Panc1 (cell line): ENCODE measurements at regions not wholly inside any gene's neighbourhood (a gene's known extent, or its start where the extent isn't known, plus 50 kb on each side); places are given as distances from the start of the nearest gene placed in this dataset.

Source experiments
- ATAC-seq: fragments of 200-7000 bp; cut with Tn5 transposase; 2 replicates; pipeline ENCODE4 v1.9.1; 2020; ENCODE audit warnings: mild to moderate bottlenecking, moderate library complexity
- BruUV-seq: library from RNA; stranded (reverse); fragments of 400-500 nt; replicated peaks from 2 replicates; lab custom pipeline; 2021; lab: Mats Ljungman, UMichigan
- CTCF ChIA-PET: fragments of 300-600 bp; sonication (Branson Sonifier 250); formaldehyde crosslinking; loops from one replicate; lab custom pipeline; 2022; ENCODE audit warnings: antibody characterized with exemption; lab: Charles Lee
- POLR2A ChIA-PET: fragments of 300-600 bp; sonication (Branson Sonifier 250); formaldehyde crosslinking; loops from one replicate; lab custom pipeline; 2022; ENCODE audit warnings: antibody characterized with exemption; lab: Charles Lee
- DNase-seq: peaks from one replicate; pipeline ENCODE4 v3.0.0-alpha.2; 2010; ENCODE audit warnings: low read depth, low spot score
- H3K27ac ChIP-seq: 2 replicates; pipeline ENCODE4 v1.5.1; 2011; ENCODE audit warnings: mild to moderate bottlenecking, low read length, inconsistent platforms
- H3K27me3 ChIP-seq: fragments of 200-500 bp; sonication (Bioruptor generic); 2 replicates; pipeline ENCODE4 v1.6.0; 2014; ENCODE audit warnings: low read length, inconsistent platforms; ENCODE audit not compliant: control insufficient read depth, insufficient read depth
- H3K36me3 ChIP-seq: fragments of 200-500 bp; sonication (Bioruptor generic); 2 replicates; pipeline ENCODE4 v1.5.1; 2014; ENCODE audit warnings: inconsistent platforms, mild to moderate bottlenecking, low read length, moderate library complexity; ENCODE audit not compliant: control insufficient read depth, insufficient read depth
- H3K4me1 ChIP-seq: 2 replicates; pipeline ENCODE4 v1.5.1; 2011; ENCODE audit warnings: inconsistent platforms, mild to moderate bottlenecking, low read length, moderate library complexity; ENCODE audit not compliant: control insufficient read depth, insufficient read depth
- H3K4me3 ChIP-seq, 2 experiments: 2 replicates each; pipeline ENCODE4 v1.5.1; 2011 to 2012; ENCODE audit warnings: low read depth in 2 of 2, low read length in 2 of 2, mild to moderate bottlenecking in 2 of 2, inconsistent platforms in 1 of 2, moderate library complexity in 1 of 2
- H3K9me3 ChIP-seq: fragments of 200-500 bp; sonication (Bioruptor generic); 2 replicates; pipeline ENCODE4 v1.5.1; 2014; ENCODE audit warnings: low read depth, mild to moderate bottlenecking, inconsistent platforms, low read length, moderate library complexity; ENCODE audit not compliant: control insufficient read depth, insufficient read depth
- CTCF ChIP-seq: fragments of 450-650 bp; IDR thresholded peaks from 2 replicates; pipeline ENCODE4 v1.5.1; 2017; ENCODE audit warnings: mild to moderate bottlenecking
- POLR2AphosphoS5 ChIP-seq: IDR thresholded peaks from 2 replicates; pipeline ENCODE4 v1.6.1; 2012; ENCODE audit warnings: mild to moderate bottlenecking, low read depth, low read length, moderate library complexity
- REST ChIP-seq, 2 experiments: IDR thresholded peaks; 2 replicates each; pipeline ENCODE4 v1.6.1; 2011 to 2012; ENCODE audit warnings: low read depth in 2 of 2, control low read depth in 1 of 2, low read length in 1 of 2, mild to moderate bottlenecking in 1 of 2, moderate library complexity in 1 of 2; ENCODE audit not compliant: insufficient read depth in 1 of 2
- SIN3A ChIP-seq: IDR thresholded peaks from 2 replicates; pipeline ENCODE4 v1.6.1; 2012; ENCODE audit warnings: low read depth, mild to moderate bottlenecking, low read length, moderate library complexity, borderline replicate concordance; ENCODE audit not compliant: insufficient read depth
- TCF7L2 ChIP-seq: IDR thresholded peaks from 2 replicates; pipeline ENCODE4 v1.6.1; 2011; ENCODE audit warnings: mild to moderate bottlenecking, low read depth, low read length, inconsistent platforms
- in situ Hi-C: cut with HindIII; loops from 2 replicates; pipeline ENCODE4 v1.10.0; 2016; ENCODE audit warnings: low sequenced_read_pairs, low pct_unique_long_range_greater_than_20kb
- intact Hi-C: fragments of 100-400 bp; cut with micrococcal nuclease; formaldehyde crosslinking; loops from one replicate; pipeline ENCODE4 v1.10.0; 2022; ENCODE audit not compliant: unreplicated experiment

GRCh38 chr3:31027191-31027761, 132.8 kb upstream of the GADL1 start:
- no peak for DNase-seq
- Histone ChIP-seq H3K27me3 (no peaks in the 10 kb centered on the region), H3K36me3 (no peaks in the 10 kb centered on the region), H3K27ac (no peak overlapping the region), H3K4me1 (no peaks in the 10 kb centered on the region), H3K9me3 (no peaks in the 10 kb centered on the region), H3K4me3 (no peak overlapping the region)
- TF ChIP-seq POLR2AphosphoS5 (no peak), TCF7L2 (no peak), REST (IDR thresholded peaks at IDR 0.05; ENCODE audit: insufficient read depth in 1 of 2, low read depth in 2 of 2, low read length in 1 of 2) (no peak), SIN3A (no peak), CTCF (no peak)
- no TSS peak for BruUV-seq
- ATAC-seq: no peak
- ChIA-PET CTCF (no interaction called here), POLR2A (no interaction called here)
- intact Hi-C loops: no loop called here
- in situ Hi-C loops: no loop called here

- H3K4me3 ChIP-seq: no peak overlapping the region
- ChIA-PET CTCF (no interaction called here), POLR2A (no interaction called here)
- H3K4me1 ChIP-seq: no peaks in the 10 kb centered on the region
- H3K9me3 ChIP-seq: no peaks in the 10 kb centered on the region
- BruUV-seq: no TSS peak
- ATAC-seq (no peak), DNase-seq (no peak)
- H3K27ac ChIP-seq: no peak overlapping the region
- in situ Hi-C loops: no loop called here
- TF ChIP-seq REST (IDR thresholded peaks at IDR 0.05; ENCODE audit: insufficient read depth in 1 of 2, low read depth in 2 of 2, low read length in 1 of 2) (no peak), CTCF (no peak), SIN3A (no peak), POLR2AphosphoS5 (no peak), TCF7L2 (no peak)
- no peaks in the 10 kb centered on the region for H3K27me3 ChIP-seq
- intact Hi-C loops: no loop called here
- H3K36me3 ChIP-seq: no peaks in the 10 kb centered on the region
Observed at GRCh38 chr3:31027914-31028313, 133.5 kb upstream of the GADL1 start.
